Testis (tissue), 2 donors: ENCODE measurements at regions not wholly inside any gene's neighbourhood (a gene's known extent, or its start where the extent isn't known, plus 50 kb on each side); places are given as distances from the start of the nearest gene placed in this dataset.

Experiments used
- DNase-seq: peaks from one replicate; pipeline ENCODE4 v3.0.0-alpha.2; 2019
- H3K27ac ChIP-seq, 2 donors: fragments of 200-600 bp; sonication (generic); one replicate each; pipeline ENCODE4 v1.5.1; 2019
- H3K27me3 ChIP-seq: fragments of 200-600 bp; sonication (generic); one replicate; pipeline ENCODE4 v1.5.1; 2019
- H3K36me3 ChIP-seq: fragments of 200-600 bp; sonication (generic); one replicate; pipeline ENCODE4 v1.5.1; 2017; ENCODE audit warnings: low read depth; ENCODE audit errors: missing control alignments
- H3K4me1 ChIP-seq: fragments of 200-600 bp; sonication (generic); one replicate; pipeline ENCODE4 v1.5.1; 2019
- H3K4me3 ChIP-seq, 2 donors: fragments of 200-600 bp; sonication (generic); one replicate each; pipeline ENCODE4 v1.5.1; 2017 to 2019
- H3K9me3 ChIP-seq: fragments of 200-600 bp; sonication (generic); one replicate; pipeline ENCODE4 v1.5.1; 2017
- POLR2A ChIP-seq: fragments of 450-650 bp; IDR thresholded peaks from one replicate; pipeline ENCODE4 v1.6.1; 2017; ENCODE audit warnings: antibody characterized with exemption, mild to moderate bottlenecking, moderate library complexity
- WGBS, 2 donors: methylation state at CpG; one replicate each; pipeline ENCODE4 v1.1.5; 2018; 5-methylcytosine and 5-hydroxymethylcytosine counted together
- intact Hi-C: fragments of 100-400 bp; cut with DNase I; formaldehyde crosslinking; loops from one replicate; pipeline ENCODE4 v1.15.1; 2023; ENCODE audit warnings: low total_unique reads
- TF ChIP-seq, protein P1 (sequence below), 3 experiments: fragments of 450-650 bp in 2 of 3; fragments of 200-600 bp in 1 of 3; sonication (generic) in 1 of 3; IDR thresholded peaks; one replicate each; pipeline ENCODE4 v1.5.1; 2016 to 2019; ENCODE audit warnings: antibody characterized with exemption in 3 of 3, mild to moderate bottlenecking in 2 of 3, moderate library complexity in 1 of 3

DNA sequence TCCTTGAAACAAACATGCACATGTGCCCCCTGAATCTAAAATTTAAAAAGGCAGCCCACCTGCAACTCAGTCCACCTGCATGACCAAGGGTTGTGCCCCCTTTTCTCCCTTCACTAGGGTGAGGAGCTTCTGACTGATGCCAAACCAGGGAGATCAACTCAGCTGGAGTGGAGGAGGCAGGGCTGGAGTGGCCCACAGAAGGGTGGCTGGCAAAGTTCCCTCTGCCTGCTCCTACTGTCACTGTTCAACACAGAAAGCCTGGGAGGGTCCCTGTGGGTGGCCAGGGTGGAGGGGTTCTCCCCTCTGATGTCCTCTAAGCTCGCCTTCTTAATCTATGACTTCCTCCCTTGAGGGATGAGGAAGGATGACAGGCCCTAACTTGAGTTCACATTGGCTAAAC, 55.7 kb upstream of the ANTXRL start:
- H3K27ac ChIP-seq = no peak overlapping the region
- no peaks in the 10 kb centered on the region for H3K27me3 ChIP-seq
- no peaks in the 10 kb centered on the region for H3K9me3 ChIP-seq
- no peaks in the 10 kb centered on the region for H3K36me3 ChIP-seq
- 82 to 90% methylated on average over 1 of the region's 1 CpG for whole genome bisulfite sequencing, 2 donors
- intact Hi-C loops = no loop called here
- H3K4me1 ChIP-seq = no peaks in the 10 kb centered on the region
- DNase-seq = peak; percentile 11
- TF ChIP-seq, protein P1, sequence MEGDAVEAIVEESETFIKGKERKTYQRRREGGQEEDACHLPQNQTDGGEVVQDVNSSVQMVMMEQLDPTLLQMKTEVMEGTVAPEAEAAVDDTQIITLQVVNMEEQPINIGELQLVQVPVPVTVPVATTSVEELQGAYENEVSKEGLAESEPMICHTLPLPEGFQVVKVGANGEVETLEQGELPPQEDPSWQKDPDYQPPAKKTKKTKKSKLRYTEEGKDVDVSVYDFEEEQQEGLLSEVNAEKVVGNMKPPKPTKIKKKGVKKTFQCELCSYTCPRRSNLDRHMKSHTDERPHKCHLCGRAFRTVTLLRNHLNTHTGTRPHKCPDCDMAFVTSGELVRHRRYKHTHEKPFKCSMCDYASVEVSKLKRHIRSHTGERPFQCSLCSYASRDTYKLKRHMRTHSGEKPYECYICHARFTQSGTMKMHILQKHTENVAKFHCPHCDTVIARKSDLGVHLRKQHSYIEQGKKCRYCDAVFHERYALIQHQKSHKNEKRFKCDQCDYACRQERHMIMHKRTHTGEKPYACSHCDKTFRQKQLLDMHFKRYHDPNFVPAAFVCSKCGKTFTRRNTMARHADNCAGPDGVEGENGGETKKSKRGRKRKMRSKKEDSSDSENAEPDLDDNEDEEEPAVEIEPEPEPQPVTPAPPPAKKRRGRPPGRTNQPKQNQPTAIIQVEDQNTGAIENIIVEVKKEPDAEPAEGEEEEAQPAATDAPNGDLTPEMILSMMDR (IDR thresholded peaks at IDR 0.05) = no peak
- TF ChIP-seq POLR2A = no peak
- no peak overlapping the region for H3K4me3 ChIP-seq

DNA sequence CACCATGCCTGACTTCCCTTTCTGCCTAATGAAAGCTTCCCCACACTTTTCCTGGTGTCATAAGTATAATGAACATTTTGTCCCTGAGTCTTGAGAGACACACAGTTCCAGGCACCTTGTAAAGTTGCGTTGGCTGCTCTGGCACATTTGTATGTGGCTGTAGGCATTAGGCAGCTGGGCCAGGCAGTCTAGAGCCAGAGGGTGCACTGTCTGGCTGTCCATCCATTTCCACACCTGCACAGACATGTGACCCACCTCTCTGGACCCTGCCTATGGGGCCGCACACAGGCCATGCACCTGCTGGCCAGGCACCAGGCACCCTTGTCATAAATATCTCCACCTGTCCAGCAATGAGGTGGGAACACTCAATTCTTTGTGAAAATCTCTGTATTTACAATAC, 54.7 kb upstream of the ANTXRL start:
- no peak overlapping the region for H3K27ac ChIP-seq
- no peaks in the 10 kb centered on the region for H3K9me3 ChIP-seq
- TF ChIP-seq POLR2A = no peak
- TF ChIP-seq, protein P1 (IDR thresholded peaks at IDR 0.05) = no peak
- intact Hi-C loops = no loop called here
- DNase-seq = peak; percentile 9
- H3K36me3 ChIP-seq = no peaks in the 10 kb centered on the region
- 89% methylated on average over 2 of the region's 2 CpGs for WGBS, 2 donors
- H3K27me3 ChIP-seq = no peaks in the 10 kb centered on the region
- H3K4me1 ChIP-seq = no peaks in the 10 kb centered on the region
- no peak overlapping the region for H3K4me3 ChIP-seq

DNA sequence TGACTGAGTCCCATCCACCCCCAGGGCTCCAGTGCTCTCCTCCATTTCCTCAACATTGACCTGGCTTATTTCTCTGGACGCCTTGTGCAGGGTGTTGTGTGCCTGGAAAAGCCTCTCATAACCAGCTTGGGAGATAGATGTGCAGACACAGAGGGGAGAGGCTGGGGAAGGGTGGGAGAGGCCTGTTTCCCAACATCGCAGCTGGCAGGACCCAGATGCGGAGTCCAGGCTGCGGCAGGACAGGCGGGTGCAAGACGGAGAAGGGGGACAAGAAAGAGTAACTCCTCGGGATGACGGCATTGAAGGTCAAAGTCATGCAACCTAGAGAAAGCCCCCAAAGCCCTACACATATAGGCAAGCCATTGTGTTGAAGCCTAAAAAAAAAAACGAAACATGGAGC, 54.1 kb upstream of the ANTXRL start:
- no peaks in the 10 kb centered on the region for H3K27me3 ChIP-seq

DNA sequence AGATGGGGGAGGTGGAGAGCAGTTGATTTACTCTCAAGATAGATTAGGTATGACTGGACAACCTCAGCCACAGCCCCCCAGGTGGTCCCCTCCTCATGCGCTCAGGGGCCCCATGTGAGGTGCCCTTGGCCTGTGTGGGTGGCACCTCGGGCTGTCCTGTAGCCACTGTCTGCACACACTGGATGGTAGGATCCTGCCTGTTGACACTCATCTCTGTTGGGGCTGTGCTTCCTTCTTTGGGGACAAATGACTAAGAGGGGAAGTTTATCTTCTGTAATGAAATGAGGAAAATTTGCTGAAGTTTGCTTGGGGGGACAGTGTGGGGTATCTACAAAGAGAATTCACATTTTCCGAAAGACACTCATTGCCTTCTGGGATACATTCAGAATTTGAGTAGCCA, 53.6 kb upstream of the ANTXRL start:
- peak; percentile 11 for DNase-seq
- intact Hi-C loops = no loop called here
- H3K4me1 ChIP-seq = no peaks in the 10 kb centered on the region
- no peaks in the 10 kb centered on the region for H3K27me3 ChIP-seq
- H3K36me3 ChIP-seq = no peaks in the 10 kb centered on the region
- WGBS, 2 donors = 80 to 84% methylated on average over 3 of the region's 3 CpGs
- H3K27ac ChIP-seq = no peak overlapping the region
- no peak for TF ChIP-seq POLR2A
- TF ChIP-seq, protein P1 (IDR thresholded peaks at IDR 0.05) = no peak
- H3K4me3 ChIP-seq = no peak overlapping the region
- H3K9me3 ChIP-seq = no peaks in the 10 kb centered on the region

More for the DNA sequence above, 54.1 kb upstream of the ANTXRL start:
- H3K4me3 ChIP-seq = no peak overlapping the region
- intact Hi-C loops = no loop called here
- no peaks in the 10 kb centered on the region for H3K4me1 ChIP-seq
- no peaks in the 10 kb centered on the region for H3K9me3 ChIP-seq
- 88% methylated on average over 9 of the region's 9 CpGs for WGBS, 2 donors
- TF ChIP-seq, protein P1 (IDR thresholded peaks at IDR 0.05) = no peak
- TF ChIP-seq POLR2A = no peak
- no peak for DNase-seq
- no peak overlapping the region for H3K27ac ChIP-seq
- H3K36me3 ChIP-seq = no peaks in the 10 kb centered on the region

DNA sequence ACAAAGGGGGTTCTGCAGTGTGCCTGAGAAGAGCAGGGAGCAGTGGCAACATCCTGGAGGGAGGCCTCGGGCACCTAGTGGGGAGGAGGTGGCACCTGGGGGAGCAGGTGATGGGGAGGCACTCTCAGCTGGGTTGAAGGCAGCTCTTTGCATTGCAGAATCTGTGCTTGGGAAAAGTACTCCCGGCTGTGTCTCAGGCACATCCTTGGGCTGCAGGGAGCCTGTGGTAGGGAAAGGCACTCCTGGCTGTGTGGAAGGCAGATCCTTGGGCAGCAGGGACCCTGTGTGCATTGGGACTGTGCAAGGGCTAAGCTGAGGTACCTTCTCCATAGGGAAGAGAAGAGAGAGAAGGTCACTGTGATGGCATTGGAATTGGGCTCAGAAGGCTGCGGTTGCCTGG, 52.8 kb upstream of the ANTXRL start:
- intact Hi-C loops = no loop called here

More for the DNA sequence above, 52.8 kb upstream of the ANTXRL start:
- no peaks in the 10 kb centered on the region for H3K36me3 ChIP-seq
- TF ChIP-seq, protein P1 (IDR thresholded peaks at IDR 0.05) = no peak
- no peak for TF ChIP-seq POLR2A
- H3K27ac ChIP-seq = no peak overlapping the region
- no peaks in the 10 kb centered on the region for H3K9me3 ChIP-seq
- no peaks in the 10 kb centered on the region for H3K27me3 ChIP-seq
- peak; percentile 7 for DNase-seq
- no peak overlapping the region for H3K4me3 ChIP-seq
- WGBS, 2 donors = 86 to 91% methylated on average over 3 of the region's 3 CpGs
- no peaks in the 10 kb centered on the region for H3K4me1 ChIP-seq
